Inflammatory macrophage treated with lipopolysaccharide for 1 hour (primary cell): ENCODE measurements at regions not wholly inside any gene's neighbourhood (a gene's known extent, or its start where the extent isn't known, plus 50 kb on each side); places are given as distances from the start of the nearest gene placed in this dataset.
"Not testable (repeated sequence)": the region's sequence is repeated elsewhere in the genome, so short reads cannot be mapped to it uniquely, and the experiment has no call there.

Experiments
- DNase-seq, 2 donors: peaks; one replicate each; pipeline ENCODE4 v3.0.0-alpha.2; 2020 to 2022

- DNase-seq = peak; percentile 60 to 76
Measured at GRCh38 chr3:194051366-194052149, 84.4 kb upstream of the HES1 start.

- DNase-seq = no peak
Measured at GRCh38 chr3:194053136-194053535, 82.8 kb upstream of the HES1 start.

- no peak for DNase-seq
Measured at GRCh38 chr3:194054016-194054415, 81.9 kb upstream of the HES1 start.

GRCh38 chr3:194054540-194054939, 81.4 kb upstream of the HES1 start:
- DNase-seq = no peak

GRCh38 chr3:194054961-194055360, 81.0 kb upstream of the HES1 start:
- no peak for DNase-seq

GRCh38 chr3:194056323-194056722, 79.6 kb upstream of the HES1 start:
- peak in 1 of 2 donors; percentile 39 for DNase-seq

GRCh38 chr3:194056731-194057415, 79.1 kb upstream of the HES1 start:
- no peak for DNase-seq

GRCh38 chr3:194057570-194058188, 78.3 kb upstream of the HES1 start:
- no peak for DNase-seq

GRCh38 chr3:194058189-194058571, 77.8 kb upstream of the HES1 start:
- no peak for DNase-seq

GRCh38 chr3:194058753-194059152, 77.2 kb upstream of the HES1 start:
- DNase-seq = no peak

- DNase-seq = no peak
Measured at GRCh38 chr3:194061421-194062030, 74.4 kb upstream of the HES1 start.

- no peak for DNase-seq
Measured at GRCh38 chr3:194062830-194063229, 73.1 kb upstream of the HES1 start.

- no peak for DNase-seq
Measured at GRCh38 chr3:194064380-194065332, 71.3 kb upstream of the HES1 start.

- not testable (repeated sequence) for DNase-seq
Measured at GRCh38 chr3:194067327-194067726, 68.6 kb upstream of the HES1 start.

GRCh38 chr3:194067949-194068362, 68.0 kb upstream of the HES1 start:
- DNase-seq = no peak

GRCh38 chr3:194069421-194070219, 66.3 kb upstream of the HES1 start:
- DNase-seq = no peak

GRCh38 chr3:194070220-194070633, 65.7 kb upstream of the HES1 start:
- DNase-seq = no peak

GRCh38 chr3:194070634-194071409, 65.1 kb upstream of the HES1 start:
- DNase-seq = peak; percentile 73 to 83

- DNase-seq = peak in 1 of 2 donors; percentile 55
Measured at GRCh38 chr3:194072097-194072428, 63.9 kb upstream of the HES1 start.

GRCh38 chr3:194072691-194073279, 63.2 kb upstream of the HES1 start:
- no peak for DNase-seq
